Hepatocyte (in vitro differentiated cells): ENCODE measurements at regions not wholly inside any gene's neighbourhood (a gene's known extent, or its start where the extent isn't known, plus 50 kb on each side); places are given as distances from the start of the nearest gene placed in this dataset.

Experiments used
- EZH2phosphoT487 ChIP-seq: fragments of 200-600 bp; sonication (generic); IDR thresholded peaks from one replicate; pipeline ENCODE4 v1.6.1; 2018; ENCODE audit warnings: antibody characterized with exemption, mild to moderate bottlenecking, low read depth, moderate library complexity; ENCODE audit not compliant: unreplicated experiment, severe bottlenecking
- TF ChIP-seq, protein P1 (sequence below): fragments of 200-600 bp; sonication (generic); IDR thresholded peaks from 2 replicates; pipeline ENCODE4 v1.5.1; 2016; ENCODE audit warnings: antibody characterized with exemption, mild to moderate bottlenecking; ENCODE audit not compliant: poor library complexity

DNA sequence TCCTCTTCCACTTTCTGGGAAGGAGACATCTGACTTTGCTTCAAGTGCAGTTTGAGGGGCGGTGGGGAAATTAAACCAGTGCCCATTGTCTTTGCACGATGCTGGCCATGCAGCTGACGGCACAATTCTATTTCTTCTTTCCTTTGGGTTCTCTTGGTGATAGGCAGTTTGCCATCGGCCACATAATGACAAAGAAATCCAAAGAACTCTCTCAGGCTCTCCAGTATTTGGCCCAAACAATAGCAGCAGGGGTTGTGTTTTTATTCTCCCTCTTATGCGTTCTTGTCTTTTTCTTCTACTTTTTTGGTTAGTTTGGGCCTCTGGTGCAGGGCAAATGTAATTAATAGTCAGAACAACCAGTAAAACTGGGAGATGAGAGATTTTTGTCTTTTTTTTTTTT is 147.0 kb downstream of the EMX2 start:
- TF ChIP-seq, protein P1, sequence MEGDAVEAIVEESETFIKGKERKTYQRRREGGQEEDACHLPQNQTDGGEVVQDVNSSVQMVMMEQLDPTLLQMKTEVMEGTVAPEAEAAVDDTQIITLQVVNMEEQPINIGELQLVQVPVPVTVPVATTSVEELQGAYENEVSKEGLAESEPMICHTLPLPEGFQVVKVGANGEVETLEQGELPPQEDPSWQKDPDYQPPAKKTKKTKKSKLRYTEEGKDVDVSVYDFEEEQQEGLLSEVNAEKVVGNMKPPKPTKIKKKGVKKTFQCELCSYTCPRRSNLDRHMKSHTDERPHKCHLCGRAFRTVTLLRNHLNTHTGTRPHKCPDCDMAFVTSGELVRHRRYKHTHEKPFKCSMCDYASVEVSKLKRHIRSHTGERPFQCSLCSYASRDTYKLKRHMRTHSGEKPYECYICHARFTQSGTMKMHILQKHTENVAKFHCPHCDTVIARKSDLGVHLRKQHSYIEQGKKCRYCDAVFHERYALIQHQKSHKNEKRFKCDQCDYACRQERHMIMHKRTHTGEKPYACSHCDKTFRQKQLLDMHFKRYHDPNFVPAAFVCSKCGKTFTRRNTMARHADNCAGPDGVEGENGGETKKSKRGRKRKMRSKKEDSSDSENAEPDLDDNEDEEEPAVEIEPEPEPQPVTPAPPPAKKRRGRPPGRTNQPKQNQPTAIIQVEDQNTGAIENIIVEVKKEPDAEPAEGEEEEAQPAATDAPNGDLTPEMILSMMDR = no peak
- TF ChIP-seq EZH2phosphoT487 = no peak
